GM18520 (cell line): ENCODE measurements at regions not wholly inside any gene's neighbourhood (a gene's known extent, or its start where the extent isn't known, plus 50 kb on each side); places are given as distances from the start of the nearest gene placed in this dataset.

Experiments
- ATAC-seq: cut with Tn5 transposase; IDR thresholded peaks from one replicate; pipeline ENCODE4 v1.9.1; 2021; ENCODE audit not compliant: unreplicated experiment

DNA sequence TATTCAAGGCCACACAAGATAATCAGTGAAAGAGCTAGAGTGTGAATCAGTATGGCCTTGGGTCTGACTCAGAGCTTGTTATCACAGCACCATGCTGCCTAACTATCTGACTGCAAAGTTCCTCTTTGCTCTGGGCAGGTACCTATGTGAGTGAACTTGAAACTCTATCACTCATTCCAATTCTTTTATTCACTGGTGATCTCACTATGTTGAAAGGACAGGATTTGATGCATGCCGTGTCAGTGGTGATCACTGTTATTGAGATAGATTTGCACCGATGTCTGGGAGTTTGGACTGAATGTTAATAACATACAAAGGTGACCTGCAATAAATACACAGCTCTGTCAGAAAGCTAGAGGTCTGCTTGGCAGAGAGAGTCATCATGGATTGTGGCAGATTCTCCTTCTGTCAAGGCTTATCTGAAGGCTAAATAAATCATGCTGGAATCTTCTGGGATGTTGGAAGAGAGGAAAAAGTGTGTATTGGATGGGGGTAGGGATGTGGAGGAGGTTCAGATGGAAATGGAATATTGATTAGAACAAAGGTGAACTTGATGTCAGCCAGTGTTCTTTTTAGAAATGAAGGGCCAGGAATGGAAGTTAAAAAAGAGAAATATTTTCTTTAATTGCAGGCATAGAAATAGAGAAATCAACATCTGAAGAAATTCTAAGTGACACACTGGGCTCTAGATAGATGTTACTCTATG lies 91.8 kb upstream of the TNC start:
- peak; percentile 49 for ATAC-seq

DNA sequence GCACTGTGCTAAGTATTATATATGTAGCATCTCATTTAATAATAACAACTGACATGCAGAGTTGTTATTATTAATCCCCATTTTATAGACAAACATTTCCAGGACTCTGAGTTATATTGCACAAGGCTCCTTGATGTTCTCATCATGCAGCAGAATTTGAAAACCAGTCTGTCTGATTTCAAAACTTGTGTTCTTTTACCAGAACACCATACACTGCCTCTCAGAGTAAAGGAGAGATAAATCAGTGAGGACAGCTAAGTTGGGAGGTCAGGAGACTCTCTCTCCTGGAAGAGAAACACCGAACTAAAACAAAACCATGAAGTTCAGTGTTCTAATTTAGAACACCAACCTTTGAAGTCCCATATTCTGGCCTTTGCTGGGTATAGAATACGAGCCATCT lies 92.7 kb upstream of the TNC start:
- no peak for ATAC-seq

DNA sequence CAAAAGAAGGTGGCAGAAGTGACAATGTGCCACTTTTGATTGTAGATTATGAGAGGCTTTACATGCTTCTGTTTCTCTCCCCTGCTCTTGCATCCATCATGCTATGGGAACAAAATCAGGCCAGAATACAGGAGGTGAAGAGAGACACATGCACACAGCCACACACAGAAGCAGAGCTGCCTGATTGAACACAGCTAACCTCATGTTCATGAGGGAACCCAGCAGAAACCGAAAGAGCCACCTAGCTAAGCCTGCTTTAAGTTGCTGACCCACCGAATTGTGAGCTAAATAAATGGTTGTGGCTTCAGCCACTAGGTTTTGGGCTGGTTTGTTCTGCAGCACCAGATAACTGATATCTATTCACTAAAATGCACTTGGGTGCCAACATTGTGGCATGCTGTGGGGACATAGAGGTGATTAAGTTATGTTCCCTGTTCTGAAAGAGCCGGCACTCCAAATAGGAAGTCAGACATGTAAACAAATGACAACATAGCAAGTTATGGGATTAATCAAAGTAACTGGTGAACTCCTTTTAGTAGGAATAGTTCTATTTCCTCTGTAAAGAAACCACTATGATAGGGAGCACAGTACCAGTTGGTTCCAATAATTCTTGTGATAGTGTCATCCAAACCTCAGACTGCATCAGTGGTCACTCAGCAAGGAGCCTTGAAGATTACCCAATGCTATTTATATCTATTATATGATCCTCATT lies 93.6 kb upstream of the TNC start:
- peak; percentile 27 for ATAC-seq

DNA sequence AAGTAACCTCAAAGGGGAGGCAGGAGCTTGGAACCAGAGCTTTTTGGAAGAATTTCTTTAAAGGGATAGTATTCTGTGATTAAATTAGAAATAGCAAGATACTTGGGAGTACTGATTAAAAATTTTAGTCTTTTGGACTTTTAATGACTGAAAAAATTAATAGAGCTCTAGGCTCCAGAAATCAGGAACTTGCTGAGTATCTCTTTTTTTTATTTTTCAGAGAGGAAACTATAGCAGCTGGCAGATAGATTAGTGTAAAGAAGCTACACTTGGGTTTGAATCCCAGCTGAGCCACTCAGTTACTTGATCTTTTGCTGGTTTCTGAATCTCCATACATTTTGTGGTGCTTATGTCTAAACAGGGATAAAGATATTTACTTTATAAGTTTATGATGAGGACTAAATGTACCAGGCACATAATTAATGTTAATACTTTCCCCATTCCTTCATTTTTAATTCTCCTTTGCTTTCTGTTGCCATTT lies 94.2 kb upstream of the TNC start:
- ATAC-seq, result no peak

DNA sequence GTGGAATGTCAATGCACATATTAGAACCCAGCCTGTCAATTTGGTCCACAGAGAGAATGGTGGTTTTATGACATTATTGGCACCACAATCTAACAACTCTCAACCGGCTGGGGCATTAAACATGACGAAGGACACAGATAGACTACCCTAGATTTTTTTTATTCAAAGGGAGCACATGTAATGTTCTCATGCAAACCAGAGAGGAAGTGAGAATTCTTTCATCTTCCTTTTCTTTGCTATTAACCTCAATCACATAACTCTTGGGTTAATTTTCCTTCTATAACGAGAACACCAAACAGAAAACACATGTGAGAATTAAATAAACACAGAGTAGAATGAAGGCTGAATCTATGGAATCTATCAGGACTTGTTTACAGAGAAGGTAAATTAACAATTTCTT lies 94.9 kb upstream of the TNC start:
- no peak for ATAC-seq

DNA sequence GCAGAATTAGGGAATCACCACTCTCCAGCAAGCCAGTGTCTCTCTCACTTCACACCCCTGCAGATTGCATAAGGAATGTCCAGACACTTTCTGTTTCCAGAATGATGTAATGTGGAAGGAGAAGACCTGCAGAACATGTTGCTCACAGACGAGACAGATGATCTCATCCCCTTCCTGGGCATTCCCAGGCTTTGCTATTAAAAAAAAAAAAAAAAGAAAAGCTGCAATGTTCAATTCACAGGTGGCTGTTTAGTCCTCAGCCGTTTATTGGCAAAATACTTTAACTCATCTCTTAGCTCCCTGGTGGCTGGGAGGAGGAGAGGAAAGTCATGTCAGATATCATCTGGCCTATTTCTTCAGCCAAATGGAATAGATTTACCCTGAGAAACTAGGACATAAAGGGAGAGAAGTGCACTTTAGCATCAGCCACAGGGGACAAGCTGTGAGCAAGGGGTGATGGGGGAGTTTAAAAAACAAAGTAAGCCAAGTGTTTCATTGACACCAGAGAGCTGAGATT lies 95.9 kb upstream of the TNC start:
- no peak for ATAC-seq

DNA sequence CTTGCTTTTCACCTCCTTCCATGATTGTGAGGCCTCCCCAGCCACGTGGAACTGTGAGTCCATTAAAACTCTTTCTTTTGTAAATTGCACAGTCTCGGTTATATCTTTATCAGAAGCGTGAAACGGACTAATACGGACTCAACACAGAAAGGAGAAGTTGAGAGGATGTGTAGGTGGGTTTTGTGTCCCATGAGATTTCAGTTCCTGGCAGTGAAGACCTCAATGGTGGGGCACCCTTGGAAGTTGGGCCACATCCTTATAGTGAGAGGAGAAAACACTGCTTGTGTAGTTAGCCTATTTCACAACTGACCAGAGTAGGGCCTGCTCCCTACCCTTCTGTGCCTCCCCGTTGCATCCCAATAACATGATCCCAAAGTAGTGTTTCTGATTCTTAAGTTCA lies 98.9 kb upstream of the TNC start:
- ATAC-seq, result no peak

DNA sequence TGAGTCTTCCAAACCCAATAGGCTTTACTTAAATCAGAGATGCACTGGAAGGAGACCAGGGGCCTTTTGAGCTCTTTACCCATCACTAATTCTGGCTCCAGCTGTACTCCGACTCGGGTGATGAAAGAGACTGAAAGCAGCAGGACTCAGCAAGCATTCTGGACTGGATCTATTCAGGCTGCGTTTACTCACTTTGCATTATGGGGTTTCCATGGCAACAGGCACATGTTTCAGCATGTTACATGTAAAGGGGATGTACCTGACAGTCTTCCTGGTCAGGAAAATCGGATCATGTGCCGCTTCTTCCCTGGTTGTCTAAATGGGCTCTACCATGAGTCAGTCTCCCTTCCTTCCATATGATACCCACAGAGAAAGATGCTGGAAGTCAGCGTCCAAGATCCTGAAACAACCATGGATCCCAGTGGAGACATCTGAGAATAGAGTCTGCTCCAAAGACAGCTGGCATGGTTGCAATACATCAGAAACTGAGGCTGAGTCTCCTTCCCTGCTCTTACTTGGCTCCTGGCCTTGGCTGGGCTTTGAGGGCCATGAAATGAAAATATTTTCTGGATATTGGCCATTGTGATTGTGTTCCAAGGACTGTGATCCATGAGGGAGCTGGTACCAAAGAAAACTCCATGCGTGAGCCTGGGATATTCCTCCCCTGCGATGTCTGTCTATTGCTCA lies 102.5 kb upstream of the TNC start:
- no peak for ATAC-seq

DNA sequence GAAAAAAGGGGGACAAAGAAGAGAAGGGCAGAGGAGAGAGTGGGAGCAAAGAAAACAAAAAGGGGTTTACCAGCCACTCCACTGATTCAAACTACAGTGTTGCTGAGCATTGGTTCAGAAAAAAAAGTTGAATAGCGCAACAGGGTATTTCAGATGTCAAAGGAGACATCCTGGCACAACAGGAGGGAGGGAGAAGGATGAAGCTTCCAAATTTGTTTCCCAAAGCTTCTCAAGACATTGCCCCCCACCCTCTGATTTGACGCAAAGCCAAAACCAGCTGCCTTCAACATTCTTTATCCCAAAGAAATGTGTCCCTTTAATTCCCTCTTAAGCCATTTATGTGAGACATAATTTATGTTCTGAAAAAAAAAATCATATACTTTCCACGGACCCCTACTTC lies 105.5 kb upstream of the TNC start:
- no peak for ATAC-seq

DNA sequence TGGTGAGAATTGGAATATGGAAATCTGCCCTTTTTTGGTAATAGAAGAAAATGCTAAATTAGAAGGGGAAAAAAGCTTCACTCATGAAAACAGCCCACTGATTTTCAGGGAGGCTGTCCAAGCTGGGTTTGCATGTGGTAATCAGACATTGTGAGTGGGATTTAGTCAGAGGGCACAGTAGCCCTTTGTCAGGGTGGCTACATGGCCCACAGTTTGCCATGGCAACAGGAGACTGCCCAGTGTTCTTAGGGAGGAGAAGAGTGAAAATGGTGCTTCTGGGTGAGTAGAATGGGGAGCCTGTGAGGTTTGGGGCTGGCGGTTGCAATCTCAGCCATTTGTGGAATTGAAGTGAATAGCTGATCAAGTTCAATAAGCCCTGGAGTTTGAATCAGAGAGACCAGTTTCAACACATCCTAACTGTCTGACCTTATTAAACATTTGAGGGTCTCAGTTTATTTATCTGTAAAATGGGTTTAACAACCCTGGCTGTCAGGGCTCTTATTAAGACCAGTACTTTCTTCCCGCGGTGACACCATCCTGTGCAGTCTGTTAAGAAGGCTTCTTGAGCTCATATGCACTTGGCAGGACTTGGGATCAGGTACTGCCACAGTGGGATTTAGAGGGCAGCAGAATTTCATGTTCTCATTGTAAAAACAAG lies 107.6 kb upstream of the TNC start:
- ATAC-seq, result no peak

DNA sequence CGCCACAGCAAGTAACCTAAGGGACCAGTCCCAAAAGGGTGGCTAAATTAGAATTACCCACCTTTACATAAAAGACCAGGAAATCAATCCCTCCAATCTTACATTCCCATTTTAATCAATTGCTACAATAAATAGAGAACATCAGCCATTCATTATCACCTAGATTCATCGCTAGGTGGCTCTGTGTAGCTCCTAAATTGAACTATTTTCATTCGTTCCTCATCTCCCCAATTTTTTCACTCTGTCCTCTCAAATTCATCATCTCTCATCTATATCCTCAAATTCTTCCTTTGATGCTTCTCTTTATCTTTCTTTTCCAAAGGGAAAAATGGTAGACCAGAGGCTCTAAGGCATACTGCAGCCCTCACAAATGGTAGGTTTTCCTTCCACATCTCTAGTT lies 108.2 kb upstream of the TNC start:
- no peak for ATAC-seq

DNA sequence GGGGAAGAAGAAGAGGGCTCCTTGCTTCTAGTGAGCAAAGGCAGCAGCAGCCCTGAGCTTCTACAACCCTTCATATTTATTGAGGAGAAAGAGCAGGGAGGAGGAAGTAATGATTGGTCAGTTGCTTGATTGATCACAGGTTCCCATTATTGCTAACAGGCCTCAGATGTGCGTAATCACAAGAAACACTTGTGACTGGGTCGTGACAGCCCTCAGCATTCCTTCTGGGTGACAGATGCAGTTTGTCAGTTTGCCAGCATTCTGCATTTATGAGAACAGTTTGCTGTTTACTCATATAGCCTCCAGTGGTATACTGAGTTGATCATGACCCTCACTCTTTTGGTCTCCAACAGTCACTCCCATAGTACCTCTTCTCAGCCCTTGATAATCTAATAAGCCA lies 111.5 kb upstream of the TNC start:
- no peak for ATAC-seq

DNA sequence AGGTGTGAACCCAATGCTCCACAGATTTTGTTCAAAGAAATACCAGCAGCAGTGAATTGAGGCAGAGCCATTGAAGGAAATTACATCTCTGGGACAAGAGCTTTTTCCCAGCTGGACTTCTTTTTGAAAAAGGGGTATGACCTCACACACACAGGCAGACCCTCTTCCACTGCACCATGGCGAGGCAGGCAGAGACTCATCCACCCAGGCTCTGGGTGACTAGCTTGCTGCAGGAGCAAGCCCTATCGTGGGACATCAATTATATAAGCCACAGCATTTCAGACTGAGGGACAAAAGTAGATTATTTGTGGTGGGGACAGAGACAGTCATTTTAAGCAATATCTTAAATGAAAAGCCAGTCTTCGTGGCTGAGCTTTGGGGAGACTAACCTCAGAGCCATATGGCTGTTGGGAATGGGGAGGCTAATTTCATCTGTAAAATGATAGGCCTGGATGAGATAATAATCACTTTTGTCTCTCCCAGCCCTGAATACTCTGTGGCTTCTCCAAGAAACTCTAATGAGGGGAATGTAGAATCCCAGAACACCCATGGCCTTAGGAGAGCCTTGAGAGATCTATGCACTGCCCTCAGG lies 113.1 kb upstream of the TNC start:
- no peak for ATAC-seq

DNA sequence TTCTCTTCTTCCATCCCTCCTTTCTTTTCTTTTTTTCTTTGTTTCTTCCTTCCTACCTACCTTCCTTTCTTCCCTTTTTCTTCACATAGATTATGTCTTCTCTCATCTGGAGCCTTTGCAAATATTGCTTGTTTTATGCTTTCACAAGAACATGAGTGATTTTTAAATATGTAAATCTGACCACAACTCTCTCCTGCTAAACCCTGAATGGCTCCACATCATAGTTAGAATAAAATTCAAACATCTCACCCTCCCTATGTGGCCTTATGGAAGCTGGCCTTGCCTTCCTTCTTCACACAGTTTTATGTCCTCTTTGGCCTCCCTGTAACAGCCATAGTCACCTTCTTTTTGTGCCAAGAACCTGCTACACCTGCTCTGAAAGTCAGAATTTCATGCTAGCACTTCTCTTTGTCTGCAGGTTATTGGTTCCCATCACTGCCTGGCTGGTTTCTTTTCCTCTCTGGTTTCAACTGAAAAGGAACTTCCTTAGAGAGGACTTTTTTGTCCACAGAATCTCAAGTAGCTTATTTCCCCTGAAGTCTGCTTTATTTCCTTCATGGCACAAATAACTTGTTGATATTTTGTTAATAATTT lies 114.3 kb upstream of the TNC start:
- ATAC-seq, result no peak

DNA sequence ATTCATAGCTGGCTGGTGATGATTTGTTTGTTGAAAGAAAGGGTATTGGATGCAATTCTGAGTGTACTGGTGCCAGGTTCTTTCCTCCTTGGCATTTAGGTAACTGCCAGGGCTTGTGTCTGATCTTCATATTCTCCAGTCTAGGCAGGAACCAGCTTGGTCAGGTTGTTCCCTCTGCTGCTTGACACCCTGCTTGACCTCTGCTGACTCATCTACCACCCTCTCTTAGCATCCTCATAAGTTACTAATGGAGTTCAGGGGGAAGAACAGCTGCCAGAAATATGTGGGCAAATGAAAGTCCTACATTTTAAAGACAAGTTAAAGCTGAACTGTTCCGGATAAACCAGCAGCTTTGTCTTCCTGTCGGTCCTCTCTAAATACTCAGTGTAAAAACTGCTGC lies 116.1 kb upstream of the TNC start:
- ATAC-seq, result peak; percentile 77

DNA sequence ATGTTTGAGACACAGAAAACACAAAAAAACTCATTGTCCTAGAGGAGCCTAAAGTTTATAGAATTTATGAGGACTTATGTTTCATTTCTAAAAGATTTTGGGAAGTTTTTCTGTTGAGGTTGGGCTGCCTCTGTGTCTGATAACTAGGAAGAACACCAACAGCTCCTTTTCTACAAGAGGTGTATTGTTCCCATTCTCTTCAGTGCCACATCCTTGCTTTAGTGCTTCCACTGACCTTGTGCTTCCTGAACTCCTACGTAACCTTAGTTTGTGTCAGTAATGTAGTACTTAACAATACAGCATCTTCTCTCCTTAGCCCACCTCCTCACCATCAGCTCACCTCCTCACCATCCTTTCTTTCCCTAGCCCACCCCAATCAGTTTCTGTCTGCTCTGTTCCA lies 117.3 kb upstream of the TNC start:
- no peak for ATAC-seq

DNA sequence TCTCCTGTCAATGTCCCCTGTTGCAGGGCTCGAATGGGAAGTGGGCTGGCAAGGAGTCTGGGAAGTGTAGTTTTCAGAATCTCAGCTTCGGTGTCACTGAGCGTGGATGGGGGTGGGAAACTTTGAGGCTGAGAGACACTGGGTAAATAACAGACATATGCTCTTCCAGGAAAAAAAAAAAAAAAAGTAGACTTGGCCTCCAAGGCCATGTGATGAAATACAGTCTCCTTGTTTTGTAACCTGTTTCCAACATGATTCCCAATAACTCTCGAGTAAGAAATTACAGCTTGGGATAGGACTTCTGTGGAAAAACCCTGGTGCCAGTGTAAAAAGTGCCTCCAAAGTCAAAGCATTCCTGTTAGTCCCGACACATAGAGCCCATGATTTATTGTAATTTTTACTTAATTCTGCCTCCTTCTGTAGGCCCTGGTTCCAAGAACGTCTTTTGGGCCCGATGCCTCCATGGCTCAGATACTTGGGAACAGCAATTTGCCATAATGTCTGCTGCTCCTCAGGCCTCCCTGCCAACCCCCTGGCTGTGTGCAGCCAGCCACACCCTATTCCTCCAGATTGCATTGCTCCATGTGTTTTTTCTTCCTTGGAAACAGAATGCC lies 119.5 kb upstream of the TNC start:
- no peak for ATAC-seq

DNA sequence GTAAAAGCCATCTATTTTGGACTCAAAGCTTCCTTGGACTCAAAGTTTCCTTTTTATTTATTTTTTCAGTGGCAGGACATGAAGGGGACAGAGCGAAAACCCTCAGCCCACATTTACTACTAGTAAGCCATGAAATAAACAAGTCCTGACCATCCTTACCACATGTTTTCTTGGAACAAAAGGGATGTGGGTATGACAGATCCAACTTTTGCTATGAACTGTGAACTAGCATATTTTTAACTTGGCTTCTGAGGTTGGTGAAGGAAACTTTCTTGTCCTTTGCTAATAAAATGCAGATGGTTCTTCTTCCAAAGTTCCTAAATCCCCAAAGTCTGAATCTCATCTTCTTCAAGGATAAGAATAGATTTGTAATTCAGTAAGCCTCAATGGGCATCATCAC lies 122.7 kb upstream of the TNC start:
- ATAC-seq, result no peak

DNA sequence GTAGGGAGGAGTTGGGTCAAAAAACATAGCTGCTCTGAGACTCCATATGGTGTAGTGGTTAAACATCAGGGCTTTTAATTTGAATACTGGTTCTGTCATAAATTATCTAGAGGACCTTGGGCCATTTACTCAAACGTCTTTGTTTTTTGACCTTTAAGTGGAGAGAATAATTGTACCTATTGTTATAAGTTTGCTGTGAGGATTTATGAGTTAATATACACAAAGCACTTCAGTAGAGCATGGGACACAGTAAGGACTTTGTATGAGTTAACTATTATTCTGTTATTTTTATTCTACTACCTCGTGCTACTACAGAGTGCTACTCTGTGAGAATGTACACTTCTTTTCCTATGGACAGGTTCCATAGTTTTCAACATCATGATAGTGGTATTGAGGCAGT lies 123.7 kb upstream of the TNC start:
- no peak for ATAC-seq

DNA sequence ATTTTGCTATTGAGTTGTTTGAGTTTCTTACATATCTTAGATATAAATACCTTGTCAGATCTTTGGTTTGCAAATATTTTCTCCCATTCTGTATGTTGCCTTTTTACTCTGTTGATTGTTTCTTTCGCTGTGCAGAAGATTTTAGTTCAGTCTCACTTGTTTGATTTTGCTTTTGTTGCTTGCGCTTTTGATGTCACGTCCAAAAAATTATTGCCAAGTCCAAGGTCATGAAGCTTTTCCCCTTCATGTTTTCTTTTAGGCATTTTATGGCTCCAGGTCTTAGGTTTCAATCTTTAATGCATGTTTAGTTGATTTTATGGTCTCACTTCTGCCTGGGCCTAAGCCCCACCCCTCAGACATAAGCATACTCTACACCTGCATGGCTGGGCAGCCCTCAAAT lies 131.5 kb upstream of the TNC start:
- ATAC-seq, result no peak
